ENCODE measurements at regions not wholly inside any gene's neighbourhood (a gene's known extent, or its start where the extent isn't known, plus 50 kb on each side); places are given as distances from the start of the nearest gene placed in this dataset.

DNA sequence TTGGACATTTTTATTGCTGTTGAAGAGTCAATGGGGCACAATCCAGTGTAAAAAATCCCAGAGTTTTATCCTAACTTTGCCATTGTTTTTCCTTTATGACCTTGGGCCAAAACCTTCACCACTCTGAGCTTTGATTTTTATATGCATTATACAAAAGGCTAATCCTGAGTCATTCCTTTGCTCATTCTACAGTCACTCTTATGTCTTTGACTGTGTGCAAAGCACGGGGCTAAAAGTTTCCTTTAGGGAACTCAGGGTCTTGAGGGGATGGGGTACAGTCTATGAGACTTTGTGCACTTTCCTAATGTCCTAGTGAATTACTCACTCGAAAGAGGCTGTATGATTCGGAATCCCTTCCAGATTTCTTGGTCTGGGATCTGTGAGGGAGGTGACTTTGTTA, 543.2 kb upstream of the CAMK1G start:
- DNase-seq (ENCODE audit: low read depth, low spot score) = no peak
- H3K4me3 ChIP-seq (ENCODE audit: low read length) = no peak overlapping the region

DNA sequence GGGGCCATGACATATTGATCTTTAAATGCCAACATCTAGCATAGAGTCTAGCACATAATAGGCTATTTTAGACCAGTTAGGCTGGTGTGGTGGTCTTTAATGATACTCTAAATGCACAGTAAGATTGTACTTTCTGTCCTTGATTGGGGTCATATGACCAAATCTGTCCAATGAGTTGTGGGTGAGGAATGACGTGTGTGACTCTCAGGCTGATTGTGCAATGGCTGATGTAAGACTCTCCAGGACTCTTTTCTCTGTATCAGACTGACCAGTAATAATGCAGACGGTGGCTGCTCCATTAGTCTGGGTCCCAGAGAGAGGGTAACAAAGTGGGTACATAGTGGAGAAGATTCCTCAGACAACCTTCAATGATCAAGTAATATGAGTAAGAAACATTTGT, 541.6 kb upstream of the CAMK1G start:
- no peak for DNase-seq (ENCODE audit: low read depth, low spot score)

DNA sequence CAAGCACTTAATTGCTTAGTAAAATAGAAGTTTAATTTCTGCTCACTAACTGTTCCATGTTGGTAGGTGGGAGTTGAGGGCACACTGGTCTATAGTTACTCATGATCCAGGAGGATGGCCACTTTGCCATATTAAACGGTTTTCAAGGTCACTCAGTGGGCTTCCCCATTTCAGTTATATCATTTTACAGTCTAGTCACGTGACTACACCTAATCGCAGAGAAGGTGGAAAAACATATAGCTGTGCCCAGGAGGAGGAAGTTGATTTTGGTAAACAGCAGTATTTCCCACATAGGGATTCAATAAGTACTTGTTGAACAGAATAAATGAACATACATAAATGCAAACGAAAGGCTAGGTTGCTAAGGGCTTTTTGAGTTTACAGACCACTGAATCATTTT, 541.1 kb upstream of the CAMK1G start:
- no peak for DNase-seq (ENCODE audit: low read depth, low spot score)
- H3K4me3 ChIP-seq (ENCODE audit: low read length) = no peak overlapping the region

More for the DNA sequence above, 541.6 kb upstream of the CAMK1G start:
- H3K4me3 ChIP-seq (ENCODE audit: low read length) = no peak overlapping the region

DNA sequence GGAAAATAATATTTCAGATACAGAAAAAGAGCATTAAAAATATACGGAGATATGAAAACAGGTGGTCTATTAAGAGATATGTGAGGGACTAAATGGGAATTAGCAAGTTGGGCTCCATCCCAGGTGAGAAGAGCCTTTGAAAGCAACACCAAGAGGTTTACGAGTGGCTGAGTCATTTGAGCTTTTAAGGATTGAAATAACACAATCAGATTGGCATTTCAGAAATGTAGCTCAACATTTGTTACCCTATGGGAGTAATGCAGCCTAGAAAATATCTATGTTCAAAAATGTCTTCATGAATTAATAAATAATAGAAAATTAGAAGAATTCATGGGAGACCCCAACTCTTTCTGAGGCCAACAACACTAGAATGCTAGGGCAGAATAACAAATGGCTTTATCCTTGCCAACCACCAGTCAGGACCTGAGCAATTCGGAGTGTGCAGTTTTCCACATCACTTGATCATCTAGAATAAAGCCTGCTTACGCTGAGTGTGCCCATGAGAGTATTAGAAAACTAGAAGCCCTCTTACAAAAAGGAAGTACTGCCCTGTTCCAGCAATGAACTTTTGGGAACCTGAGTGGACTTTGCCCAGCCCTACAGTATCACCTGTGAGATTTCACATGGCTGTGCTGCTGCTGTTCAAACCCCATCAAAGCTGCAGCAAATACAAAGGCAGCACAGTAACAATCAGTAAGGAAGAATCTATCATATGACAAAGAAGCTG, 538.0 kb upstream of the CAMK1G start:
- no peak overlapping the region for H3K4me3 ChIP-seq (ENCODE audit: low read length)
- no peak for DNase-seq (ENCODE audit: low read depth, low spot score)

DNA sequence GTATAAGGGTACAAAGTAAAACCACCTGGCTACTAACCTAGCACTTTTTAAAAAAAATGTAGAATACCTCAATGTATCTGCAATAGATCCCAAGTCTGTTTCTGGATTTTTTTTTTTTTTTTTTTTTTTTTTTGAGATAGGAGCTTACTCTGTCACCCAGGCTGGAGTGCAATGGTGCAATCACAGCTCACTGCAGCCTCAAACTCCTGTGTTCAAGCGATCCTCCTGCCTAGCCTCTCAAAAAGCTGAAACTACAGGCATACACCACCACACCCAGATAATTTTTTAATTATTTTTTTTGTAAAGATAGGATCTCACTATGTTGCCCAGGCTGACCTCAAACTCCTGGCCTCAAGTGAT, 537.5 kb upstream of the CAMK1G start:
- no peak for DNase-seq (ENCODE audit: low read depth, low spot score)
- no peak overlapping the region for H3K4me3 ChIP-seq (ENCODE audit: low read length)

DNA sequence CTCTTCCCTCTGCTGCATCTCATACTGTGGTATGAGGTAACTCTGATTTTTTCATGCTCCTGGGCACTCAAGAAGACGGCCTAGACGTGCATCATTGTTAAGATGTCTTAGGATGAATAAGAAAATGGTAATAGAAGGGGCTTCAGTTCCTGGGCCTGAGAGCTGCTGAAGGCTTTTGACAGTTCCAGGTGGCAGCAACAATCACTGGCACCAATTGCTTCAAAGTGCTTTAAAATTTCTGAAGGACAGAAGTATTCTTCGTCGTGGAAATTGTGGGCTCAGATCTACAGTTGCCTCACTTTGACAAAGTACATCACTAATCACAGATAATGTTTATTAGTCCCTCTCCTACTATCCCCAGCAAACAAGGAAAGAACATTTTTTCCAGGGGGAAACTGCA, 536.6 kb upstream of the CAMK1G start:
- no peak for DNase-seq (ENCODE audit: low read depth, low spot score)
- H3K4me3 ChIP-seq (ENCODE audit: low read length) = no peak overlapping the region

DNA sequence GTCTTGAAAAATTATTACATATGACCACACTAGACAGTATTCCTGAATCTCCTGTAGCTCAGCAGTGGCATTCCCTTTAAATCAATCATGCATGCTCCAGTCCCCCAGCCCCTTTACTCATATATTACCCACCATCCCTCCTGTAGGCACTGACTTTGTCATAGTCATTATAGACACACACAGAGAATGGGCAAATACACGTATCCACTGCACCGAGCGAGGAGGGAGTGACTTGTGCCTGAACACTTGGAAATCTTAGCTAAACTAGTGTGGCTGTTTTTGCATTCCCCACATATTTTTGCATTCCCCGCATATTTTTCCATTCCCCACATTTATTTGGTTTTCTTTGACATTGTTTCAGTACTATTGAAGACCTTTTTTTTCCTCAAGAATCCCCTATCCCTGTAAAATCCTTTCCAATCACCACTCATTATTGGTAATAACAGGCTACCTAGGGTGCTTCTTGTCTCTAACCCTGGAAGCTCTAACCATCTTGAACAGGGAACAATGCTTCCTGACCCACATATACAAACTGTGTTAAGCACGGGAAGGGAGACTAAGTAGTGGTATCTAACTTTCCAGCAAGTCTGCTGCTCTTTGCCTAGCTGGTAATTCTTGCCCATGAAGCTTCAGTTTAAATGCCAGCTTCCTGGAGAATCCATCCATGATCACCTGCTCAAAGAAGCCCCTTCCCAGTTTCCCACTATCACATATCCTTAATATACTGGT, 534.4 kb upstream of the CAMK1G start:
- no peak overlapping the region for H3K4me3 ChIP-seq (ENCODE audit: low read length)
- no peak for DNase-seq (ENCODE audit: low read depth, low spot score)

DNA sequence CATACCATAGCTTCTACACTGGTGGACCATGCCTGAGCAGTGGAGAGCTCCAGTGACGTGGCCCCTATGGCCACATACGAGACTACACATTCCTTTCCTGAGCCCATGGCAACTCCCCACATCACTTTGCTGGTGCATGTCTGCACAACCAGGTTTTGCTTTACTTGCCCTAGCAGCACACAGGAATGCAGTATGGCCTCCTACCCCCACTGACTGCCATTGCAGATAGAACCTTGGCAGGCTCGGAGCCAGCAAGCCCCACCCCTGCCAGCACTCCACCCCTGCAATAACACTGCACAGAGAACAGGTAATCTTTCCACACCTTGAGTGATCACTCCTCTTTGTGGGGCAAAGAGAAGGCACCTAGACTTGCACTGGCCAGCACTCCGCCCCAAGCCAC, 531.9 kb upstream of the CAMK1G start:
- no peak for DNase-seq (ENCODE audit: low read depth, low spot score)
- H3K4me3 ChIP-seq (ENCODE audit: low read length) = no peak overlapping the region

DNA sequence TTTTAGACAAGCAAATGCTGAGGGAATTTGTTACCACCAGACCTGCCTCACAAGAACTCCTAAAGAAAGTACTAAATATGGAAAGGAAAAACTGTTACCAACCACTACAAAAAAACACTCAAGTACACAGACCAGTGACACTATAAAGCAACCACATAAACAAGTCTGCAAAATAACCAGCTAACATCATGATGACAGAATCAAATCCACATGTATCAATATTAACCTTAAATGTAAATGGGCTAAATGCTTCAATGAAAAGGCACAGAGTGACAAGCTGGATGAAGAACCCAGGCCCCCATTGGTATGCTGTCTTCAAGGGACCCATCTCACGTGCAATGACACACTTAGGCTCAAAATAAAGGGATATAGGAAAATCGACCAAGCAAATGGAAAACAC, 529.9 kb upstream of the CAMK1G start:
- no peak for DNase-seq (ENCODE audit: low read depth, low spot score)
- no peak overlapping the region for H3K4me3 ChIP-seq (ENCODE audit: low read length)

DNA sequence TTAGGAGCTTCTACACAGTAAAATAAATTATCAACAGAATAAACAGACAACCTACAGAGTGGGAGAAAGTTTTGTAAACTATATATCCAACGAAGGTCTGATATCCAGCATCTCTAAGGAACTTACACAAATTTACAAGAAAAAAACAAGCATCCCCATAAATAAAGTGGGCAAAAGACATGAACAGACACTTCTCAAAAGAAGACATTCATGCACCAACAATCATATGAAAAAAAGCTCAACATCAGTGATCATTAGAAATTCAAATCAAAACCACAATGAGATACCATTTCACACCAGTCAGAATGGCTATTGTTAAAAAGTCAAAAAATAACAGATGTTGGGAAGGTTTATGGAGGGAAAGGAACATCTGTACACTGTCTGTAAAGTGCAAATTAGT, 526.4 kb upstream of the CAMK1G start:
- H3K4me3 ChIP-seq (ENCODE audit: low read length) = no peak overlapping the region
- no peak for DNase-seq (ENCODE audit: low read depth, low spot score)

DNA sequence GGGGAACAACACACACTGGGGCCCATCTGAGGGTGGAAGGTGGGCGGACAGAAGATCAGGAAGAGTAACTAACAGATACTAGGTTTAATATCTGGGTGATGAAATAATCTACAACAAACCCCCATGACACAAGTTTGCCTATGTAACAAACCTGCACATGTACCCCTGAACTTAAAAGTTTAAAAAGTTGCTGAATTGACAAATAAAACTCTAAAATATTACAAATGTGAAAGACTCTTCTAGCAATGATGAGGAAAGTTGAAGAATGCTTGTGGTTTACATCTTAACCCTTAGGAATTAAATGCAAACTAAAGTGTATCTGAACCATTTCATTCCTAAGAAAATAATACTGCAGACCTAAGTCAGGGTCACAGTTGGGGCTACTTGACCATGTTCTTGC, 525.6 kb upstream of the CAMK1G start:
- H3K4me3 ChIP-seq (ENCODE audit: low read length) = no peak overlapping the region
- no peak for DNase-seq (ENCODE audit: low read depth, low spot score)

DNA sequence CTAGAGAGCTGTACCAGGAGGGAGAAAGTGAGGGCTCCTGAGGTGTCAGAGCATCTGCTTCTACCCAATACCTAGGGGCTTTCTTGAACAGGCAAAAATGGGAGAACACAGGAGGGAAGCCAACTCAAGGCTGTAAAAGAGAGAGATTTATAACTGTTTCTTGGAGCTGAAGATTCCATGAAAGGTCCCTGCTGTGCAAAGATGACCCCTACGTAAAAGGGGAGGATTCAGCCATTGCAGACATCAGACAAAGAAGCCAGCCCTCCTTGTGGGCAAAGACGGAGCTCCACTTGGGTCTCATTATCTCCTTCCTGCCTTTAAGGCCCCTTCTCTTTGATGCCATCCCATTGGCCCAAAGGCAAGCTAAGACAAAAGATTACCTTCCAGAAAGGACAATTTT, 524.1 kb upstream of the CAMK1G start:
- no peak overlapping the region for H3K4me3 ChIP-seq (ENCODE audit: low read length)
- DNase-seq (ENCODE audit: low read depth, low spot score) = no peak

DNA sequence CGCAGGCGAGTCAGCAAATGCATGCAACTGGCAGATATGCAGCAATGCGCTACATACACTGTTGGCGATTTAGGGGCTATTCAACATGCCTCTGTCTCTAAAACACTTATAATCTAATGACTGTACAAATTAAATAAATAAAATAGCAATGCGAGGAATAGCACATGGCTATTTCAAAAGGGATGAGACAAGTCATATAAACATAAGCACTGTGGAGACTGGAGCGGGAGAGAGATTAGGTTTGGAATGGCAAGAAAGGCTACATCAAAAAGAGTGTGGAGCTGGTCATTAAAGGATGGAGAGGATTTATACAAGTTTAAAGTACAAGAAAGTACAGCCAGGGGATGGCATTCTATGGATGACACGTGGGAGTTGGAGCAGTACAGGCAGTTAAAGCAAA, 523.5 kb upstream of the CAMK1G start:
- no peak overlapping the region for H3K4me3 ChIP-seq (ENCODE audit: low read length)

DNA sequence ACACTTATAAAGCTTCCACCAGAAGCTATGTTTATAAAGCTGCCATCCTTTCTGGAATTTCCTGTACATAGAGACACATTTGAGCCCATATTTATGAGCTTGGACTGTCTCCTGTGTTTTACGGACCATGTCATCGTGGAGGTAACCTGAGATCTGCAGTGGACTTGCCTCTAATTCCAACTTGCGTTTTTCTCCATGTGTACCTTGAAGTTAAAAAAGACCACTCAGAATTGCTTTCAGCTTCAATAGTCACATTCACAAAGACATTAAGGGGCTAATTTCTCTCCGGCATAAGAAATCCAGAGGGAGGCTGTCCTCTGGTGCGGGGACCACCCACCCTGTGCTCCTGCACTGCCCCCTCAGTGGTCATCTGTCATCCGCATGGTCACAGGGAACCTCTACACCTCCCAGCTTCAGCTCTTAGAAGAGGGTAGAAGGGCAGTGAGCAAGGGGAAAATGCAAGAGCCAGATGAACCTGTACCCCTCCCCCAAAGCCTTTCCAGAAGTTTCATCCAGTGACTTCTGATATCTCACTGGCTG, 521.4 kb upstream of the CAMK1G start:
- no peak for DNase-seq (ENCODE audit: low read depth, low spot score)
- H3K4me3 ChIP-seq (ENCODE audit: low read length) = no peak overlapping the region

More for the DNA sequence above, 523.5 kb upstream of the CAMK1G start:
- DNase-seq (ENCODE audit: low read depth, low spot score) = no peak

DNA sequence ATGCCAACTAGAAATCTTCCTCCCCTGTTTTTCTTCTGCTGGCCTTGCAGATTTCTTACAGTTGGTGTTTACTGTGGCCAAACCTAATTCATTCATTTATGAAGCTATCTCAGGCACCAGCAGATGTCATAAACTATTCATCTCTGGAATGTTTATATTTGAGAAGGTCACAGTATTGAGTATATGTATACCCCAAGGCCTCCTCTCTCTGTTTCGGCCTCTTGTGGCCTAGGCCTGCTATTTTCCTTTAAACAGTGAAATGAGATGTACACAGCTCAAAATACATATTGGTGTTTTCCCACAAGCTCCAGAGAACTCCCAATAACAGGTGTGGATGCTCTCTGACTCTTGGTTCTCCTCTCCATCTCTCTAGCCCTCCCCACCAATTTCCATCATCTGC, 520.7 kb upstream of the CAMK1G start:
- no peak for DNase-seq (ENCODE audit: low read depth, low spot score)
- no peak overlapping the region for H3K4me3 ChIP-seq (ENCODE audit: low read length)

DNA sequence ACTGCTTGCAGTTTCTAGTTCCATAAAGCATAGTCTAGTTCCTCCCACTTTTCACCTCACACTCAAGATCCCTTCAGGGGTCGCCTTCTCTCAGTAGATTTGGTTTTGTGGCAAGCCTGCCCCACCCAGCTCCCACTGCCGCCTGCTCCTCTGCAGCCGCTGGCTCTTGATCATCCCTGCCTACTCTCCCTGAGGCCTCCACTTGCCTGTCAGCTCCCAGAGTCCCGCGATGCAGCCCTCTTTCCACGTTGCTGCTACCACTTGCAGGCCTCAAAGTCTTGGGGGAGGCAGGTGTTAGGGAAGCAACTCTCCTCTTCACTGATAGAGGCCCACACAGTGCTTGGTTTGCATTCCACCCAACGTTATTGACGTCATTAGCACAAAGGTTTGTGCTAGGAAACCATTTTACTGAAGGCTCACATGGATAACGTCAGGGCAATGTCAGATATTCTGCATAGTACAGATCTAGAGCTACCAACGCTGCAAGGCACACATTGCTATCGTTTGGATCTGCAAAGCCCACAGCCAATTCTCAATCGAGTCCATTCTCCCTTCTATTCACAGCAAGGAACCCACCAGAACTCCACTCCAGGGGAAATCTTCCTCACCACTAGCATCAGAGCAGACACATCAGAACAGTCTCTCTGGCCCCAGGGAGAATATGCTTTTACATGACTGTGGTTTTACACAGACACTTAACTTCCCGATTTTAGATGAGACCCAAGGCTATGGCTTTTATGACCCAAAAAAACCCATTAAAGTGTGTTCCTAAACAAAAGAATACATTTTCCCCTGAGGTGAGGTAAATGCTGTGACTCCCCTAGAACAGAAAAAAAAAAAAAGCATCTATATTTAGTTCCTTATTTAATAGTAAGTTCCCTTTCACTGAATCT, 519.5 kb upstream of the CAMK1G start:
- no peak overlapping the region for H3K4me3 ChIP-seq (ENCODE audit: low read length)

DNA sequence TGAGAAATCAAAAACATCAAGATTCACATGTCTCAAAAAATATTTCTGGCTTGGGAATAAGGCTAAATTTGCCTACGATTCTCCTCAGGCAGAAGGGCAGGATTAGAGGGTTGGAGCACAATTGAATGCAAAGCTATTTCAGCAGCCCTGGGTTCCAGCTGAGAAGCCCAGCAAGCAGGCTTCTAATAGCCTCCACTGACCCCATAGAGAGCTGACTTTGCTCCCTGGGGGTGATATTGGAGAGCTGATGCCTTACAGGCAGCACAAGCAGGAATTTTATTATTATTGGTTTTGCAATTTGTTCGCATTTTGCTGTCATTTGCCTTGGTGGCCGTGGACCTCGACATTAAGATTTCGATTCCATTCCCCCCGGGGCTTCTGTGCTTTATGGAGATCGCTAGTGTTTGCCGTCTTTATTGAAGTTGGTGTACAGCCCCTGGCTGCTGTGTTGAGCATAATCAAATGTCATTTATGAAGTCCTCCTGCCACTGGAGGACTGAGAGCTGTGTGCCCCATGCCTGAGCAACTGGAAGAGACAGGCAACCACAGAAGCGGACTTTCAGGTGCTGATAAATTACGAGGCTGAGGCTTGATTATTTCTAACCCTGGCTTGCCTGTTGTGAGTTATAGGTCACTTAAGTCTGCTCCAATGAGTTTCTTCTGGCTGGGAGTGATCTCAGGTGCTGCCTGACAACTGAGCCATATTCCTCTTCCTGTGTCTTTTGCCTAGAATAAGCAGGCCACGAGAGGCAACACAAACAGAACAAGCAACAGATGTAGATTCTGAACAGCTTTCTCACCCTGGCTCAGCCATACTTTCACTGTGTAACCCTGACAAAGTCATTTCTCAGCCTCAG, 518.4 kb upstream of the CAMK1G start:
- H3K4me3 ChIP-seq (ENCODE audit: low read length) = no peak overlapping the region
- no peak for DNase-seq (ENCODE audit: low read depth, low spot score)

More for the DNA sequence above, 519.5 kb upstream of the CAMK1G start:
- DNase-seq (ENCODE audit: low read depth, low spot score) = no peak

DNA sequence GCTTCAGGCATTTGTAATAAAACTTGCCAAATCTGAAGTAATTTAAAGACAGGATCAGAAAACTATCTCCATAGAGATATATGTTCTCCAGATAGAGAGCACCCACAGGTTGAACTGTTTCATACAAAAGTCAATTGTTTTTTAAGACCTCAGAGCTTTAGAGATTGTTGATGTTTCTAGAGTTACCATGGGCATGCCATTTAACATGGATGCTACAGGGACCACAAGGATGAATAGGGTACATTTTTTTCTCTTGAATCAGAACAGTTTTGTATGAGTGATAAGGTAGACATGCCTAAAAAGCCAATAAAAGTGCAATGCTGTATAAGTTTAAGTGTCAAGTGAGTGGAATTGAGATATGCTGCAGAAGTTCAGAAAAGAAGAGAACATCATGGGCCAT, 511.0 kb upstream of the CAMK1G start:
- H3K4me3 ChIP-seq (ENCODE audit: low read length) = no peak overlapping the region
- no peak for DNase-seq (ENCODE audit: low read depth, low spot score)

DNA sequence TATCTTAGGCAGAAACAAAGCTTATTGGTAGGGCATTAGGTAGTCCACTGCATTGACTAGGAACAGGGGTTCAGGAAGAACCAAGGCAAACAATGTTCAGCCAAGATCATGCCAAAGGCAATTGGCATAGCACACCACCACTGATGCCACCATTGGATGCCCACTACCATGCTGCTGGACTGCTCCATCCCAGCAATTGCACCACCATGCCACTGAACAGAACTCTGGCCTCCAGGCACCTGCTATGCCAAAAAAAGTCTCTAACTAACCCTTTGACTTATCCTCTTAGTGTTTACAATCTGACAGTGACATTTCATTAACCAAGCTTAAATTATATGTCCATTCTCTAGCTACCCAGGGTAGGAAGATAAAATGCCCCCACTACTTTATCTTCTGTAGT, 509.6 kb upstream of the CAMK1G start:
- no peak overlapping the region for H3K4me3 ChIP-seq (ENCODE audit: low read length)
- no peak for DNase-seq (ENCODE audit: low read depth, low spot score)
